ENCODE measurements at regions not wholly inside any gene's neighbourhood (a gene's known extent, or its start where the extent isn't known, plus 50 kb on each side); places are given as distances from the start of the nearest gene placed in this dataset.

DNA sequence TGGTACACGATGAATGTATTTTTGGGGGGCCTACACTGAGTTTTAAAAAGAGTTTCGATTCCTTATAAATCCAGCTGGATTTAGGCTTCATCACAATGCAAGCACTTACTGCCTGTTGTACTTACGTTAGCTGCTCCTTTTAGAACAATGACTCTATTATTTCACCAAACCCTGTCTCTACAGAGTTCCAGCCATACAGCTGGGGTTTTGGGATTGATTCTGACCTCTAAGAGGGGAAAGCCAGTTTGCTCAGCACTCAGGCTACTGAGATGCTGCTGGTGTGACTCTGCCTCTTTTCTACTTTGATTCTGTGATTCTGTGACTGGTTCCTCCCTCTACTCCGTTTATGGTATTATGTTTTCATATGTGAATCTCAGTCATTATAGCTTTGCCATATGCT is 329.7 kb downstream of the ABCC12 start:
- TF ChIP-seq, protein P1, sequence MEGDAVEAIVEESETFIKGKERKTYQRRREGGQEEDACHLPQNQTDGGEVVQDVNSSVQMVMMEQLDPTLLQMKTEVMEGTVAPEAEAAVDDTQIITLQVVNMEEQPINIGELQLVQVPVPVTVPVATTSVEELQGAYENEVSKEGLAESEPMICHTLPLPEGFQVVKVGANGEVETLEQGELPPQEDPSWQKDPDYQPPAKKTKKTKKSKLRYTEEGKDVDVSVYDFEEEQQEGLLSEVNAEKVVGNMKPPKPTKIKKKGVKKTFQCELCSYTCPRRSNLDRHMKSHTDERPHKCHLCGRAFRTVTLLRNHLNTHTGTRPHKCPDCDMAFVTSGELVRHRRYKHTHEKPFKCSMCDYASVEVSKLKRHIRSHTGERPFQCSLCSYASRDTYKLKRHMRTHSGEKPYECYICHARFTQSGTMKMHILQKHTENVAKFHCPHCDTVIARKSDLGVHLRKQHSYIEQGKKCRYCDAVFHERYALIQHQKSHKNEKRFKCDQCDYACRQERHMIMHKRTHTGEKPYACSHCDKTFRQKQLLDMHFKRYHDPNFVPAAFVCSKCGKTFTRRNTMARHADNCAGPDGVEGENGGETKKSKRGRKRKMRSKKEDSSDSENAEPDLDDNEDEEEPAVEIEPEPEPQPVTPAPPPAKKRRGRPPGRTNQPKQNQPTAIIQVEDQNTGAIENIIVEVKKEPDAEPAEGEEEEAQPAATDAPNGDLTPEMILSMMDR (IDR thresholded peaks at IDR 0.05), result no peak
- no peak for TF ChIP-seq POLR2A (IDR thresholded peaks at IDR 0.05)
